T-cell (primary cell): ENCODE measurements at regions not wholly inside any gene's neighbourhood (a gene's known extent, or its start where the extent isn't known, plus 50 kb on each side); places are given as distances from the start of the nearest gene placed in this dataset.

ENCODE experiments used
- ATAC-seq, 4 experiments: fragments of 200-7000 bp in 3 of 4; fragments of 150-1000 bp in 1 of 4; cut with Tn5 transposase; replicated peaks in 1 of 4; 1 replicate in 3 of 4; 2 replicates in 1 of 4; pipeline ENCODE4 v1.10.0; 2021; ENCODE audit warnings: moderate library complexity in 3 of 4, mild to moderate bottlenecking in 2 of 4, moderate number of reproducible peaks in 1 of 4
- CTCF ChIA-PET, 2 donors: fragments of 300-600 bp; sonication (Branson Sonifier 250); formaldehyde crosslinking; loops; one replicate each; lab custom pipeline; 2022; ENCODE audit warnings: antibody characterized with exemption in 2 of 2; lab: Charles Lee
- POLR2A ChIA-PET, 2 donors: fragments of 300-600 bp; sonication (Branson Sonifier 250); formaldehyde crosslinking; loops; one replicate each; lab custom pipeline; 2022; ENCODE audit warnings: antibody characterized with exemption in 2 of 2; lab: Charles Lee
- DNase-seq, 35 experiments: peaks; one replicate each; pipeline versions ENCODE4 v3.0.0 to v3.0.0-alpha.2; 2013 to 2023
- H3K27ac ChIP-seq: one replicate; pipeline ENCODE4 v1.5.1; 2013; ENCODE audit warnings: low read length
- H3K27me3 ChIP-seq, 2 experiments: replicated peaks in 1 of 2; 1 replicate in 1 of 2; 2 replicates in 1 of 2; pipeline versions ENCODE4 v1.6.1 to v1.7.0; 2013; ENCODE audit warnings: low read length in 1 of 2, mixed read lengths in 1 of 2; ENCODE audit not compliant: control insufficient read depth in 2 of 2, insufficient read depth in 2 of 2; ENCODE audit errors: extremely low read depth in 1 of 2
- H3K36me3 ChIP-seq, 2 donors: 1 replicate in 1 of 2; 2 replicates in 1 of 2; pipeline versions ENCODE4 v1.6.1 to v1.7.0; 2013; ENCODE audit warnings: low read length in 1 of 2; ENCODE audit not compliant: control insufficient read depth in 2 of 2, insufficient read depth in 1 of 2; ENCODE audit errors: extremely low read depth in 1 of 2
- H3K4me1 ChIP-seq, 2 experiments: 1 replicate in 1 of 2; 2 replicates in 1 of 2; pipeline versions ENCODE4 v1.6.1 to v1.7.0; 2013; ENCODE audit warnings: low read length in 2 of 2, mixed read lengths in 1 of 2; ENCODE audit not compliant: insufficient read depth in 2 of 2, control insufficient read depth in 1 of 2; ENCODE audit errors: extremely low read depth in 1 of 2
- H3K4me3 ChIP-seq, 2 donors: 1 replicate in 1 of 2; 2 replicates in 1 of 2; pipeline versions ENCODE4 v1.5.1 to v1.7.0; 2013; ENCODE audit warnings: mild to moderate bottlenecking in 2 of 2, low read length in 1 of 2, moderate library complexity in 1 of 2; ENCODE audit not compliant: control insufficient read depth in 1 of 2; ENCODE audit errors: extremely low read depth in 1 of 2
- H3K9me3 ChIP-seq: 2 replicates; pipeline ENCODE4 v1.7.0; 2013
- H3K27ac Mint-ChIP-seq, 2 donors: one replicate each; pipeline ENCODE4 v1.8.0; 2020 to 2021; ENCODE audit warnings: mild to moderate bottlenecking in 2 of 2, mixed read lengths in 2 of 2
- H3K27me3 Mint-ChIP-seq, 2 donors: one replicate each; pipeline ENCODE4 v1.8.0; 2021 to 2022; ENCODE audit warnings: mixed read lengths in 2 of 2
- H3K36me3 Mint-ChIP-seq: one replicate; pipeline ENCODE4 v1.8.0; 2021; ENCODE audit warnings: mixed read lengths
- H3K4me1 Mint-ChIP-seq, 3 donors: one replicate each; pipeline ENCODE4 v1.8.0; 2020 to 2022; ENCODE audit warnings: mixed read lengths in 3 of 3, mild to moderate bottlenecking in 1 of 3
- H3K4me3 Mint-ChIP-seq, 3 donors: one replicate each; pipeline ENCODE4 v1.8.0; 2020 to 2022; ENCODE audit warnings: mild to moderate bottlenecking in 3 of 3, mixed read lengths in 3 of 3, moderate library complexity in 3 of 3
- H3K9me3 Mint-ChIP-seq, 3 donors: one replicate each; pipeline ENCODE4 v1.8.0; 2020 to 2022; ENCODE audit warnings: mixed read lengths in 3 of 3
- WGBS: methylation state at CpG from one replicate; pipeline ENCODE4 v1.1.5; 2013; ENCODE audit warnings: missing lambda C conversion rate; ENCODE audit not compliant: insufficient coverage; 5-methylcytosine and 5-hydroxymethylcytosine counted together

- Histone ChIP-seq H3K4me3 (no peak overlapping the region), H3K4me1 (no peaks in the 10 kb centered on the region), H3K9me3 (no peaks in the 10 kb centered on the region), H3K27me3 (no peaks in the 10 kb centered on the region), H3K36me3 (no peaks in the 10 kb centered on the region), H3K27ac (no peak overlapping the region)
- Mint-ChIP-seq H3K4me1 (peaks cover 4 to 6% (median 4%) of the 10 kb centered on the region in 3 donors), H3K27ac (no peak overlapping the region), H3K9me3 (peaks cover 3 to 14% (median 4%) of the 10 kb centered on the region in 3 donors), H3K4me3 (no peak overlapping the region), H3K36me3 (no peaks in the 10 kb centered on the region), H3K27me3 (peaks cover 3% of the 10 kb centered on the region in 2 donors)
- no peak for DNase-seq
- no CpG with 5 or more reads among the region's 1 CpG for WGBS
- POLR2A ChIA-PET = no interaction called here
- no peak for ATAC-seq
- CTCF ChIA-PET = interaction anchor here in 1 of 2 donors (0.6 kb wide), 1 partner anchor 1762 kb away, joined by 3 read pairs; no protein-coding TSS in a partner anchor
Observed at GRCh38 chr2:161059388-161059787, 100.8 kb upstream of the TANK start.

- Histone ChIP-seq H3K4me3 (no peak overlapping the region), H3K27me3 (no peaks in the 10 kb centered on the region), H3K4me1 (no peaks in the 10 kb centered on the region), H3K36me3 (no peaks in the 10 kb centered on the region), H3K27ac (no peak overlapping the region), H3K9me3 (no peaks in the 10 kb centered on the region)
- Mint-ChIP-seq H3K4me3 (no peak overlapping the region), H3K4me1 (peaks cover 4 to 6% (median 4%) of the 10 kb centered on the region in 3 donors), H3K27me3 (peaks cover 2 to 3% of the 10 kb centered on the region in 2 donors), H3K36me3 (no peaks in the 10 kb centered on the region), H3K27ac (no peak overlapping the region), H3K9me3 (peaks cover 0 to 4% (median 1%) of the 10 kb centered on the region in 3 donors)
- ATAC-seq (no peak), DNase-seq (no peak)
- ChIA-PET POLR2A (no interaction called here), CTCF (interaction anchor here (0.6 to 2.8 kb wide), 11 partner anchors 14 to 1297 kb away, joined by 3 to 15 read pairs (median 5); no protein-coding TSS in a partner anchor)
- no CpG with 5 or more reads among the region's 4 CpGs for WGBS
Observed at GRCh38 chr2:161061786-161062185, 98.4 kb upstream of the TANK start.

- Mint-ChIP-seq H3K27ac (no peak overlapping the region), H3K9me3 (no peaks in the 10 kb centered on the region), H3K4me1 (peaks cover 4 to 6% (median 4%) of the 10 kb centered on the region in 3 donors), H3K27me3 (no peaks in the 10 kb centered on the region), H3K4me3 (no peak overlapping the region), H3K36me3 (no peaks in the 10 kb centered on the region)
- peak; percentile 8 to 79 (median 47) for DNase-seq
- H3K27me3 ChIP-seq = no peaks in the 10 kb centered on the region
- no peaks in the 10 kb centered on the region for H3K4me1 ChIP-seq
- WGBS = 97% methylated on average over 3 of the region's 8 CpGs
- H3K27ac ChIP-seq = no peak overlapping the region
- POLR2A ChIA-PET = interaction anchor here (0.5 to 0.8 kb wide), 3 partner anchors 106 to 1320 kb away, joined by 3 to 4 read pairs (median 3); no protein-coding TSS in a partner anchor
- H3K9me3 ChIP-seq = no peaks in the 10 kb centered on the region
- CTCF ChIA-PET = interaction anchor here (0.6 to 3.8 kb wide), 34 partner anchors 8 to 974 kb away, joined by 3 to 22 read pairs (median 3); no protein-coding TSS in a partner anchor
- no peaks in the 10 kb centered on the region for H3K36me3 ChIP-seq
- no peak overlapping the region for H3K4me3 ChIP-seq
- peak; percentile 85 to 89 (median 88) for ATAC-seq
Observed at GRCh38 chr2:161063157-161063945, 96.9 kb upstream of the TANK start.

- H3K9me3 ChIP-seq = no peaks in the 10 kb centered on the region
- H3K36me3 ChIP-seq = no peaks in the 10 kb centered on the region
- no peaks in the 10 kb centered on the region for H3K36me3 Mint-ChIP-seq
- no CpG with 5 or more reads among the region's 2 CpGs for WGBS
- no peak overlapping the region for H3K4me3 ChIP-seq
- CTCF ChIA-PET = interaction anchor here (0.6 to 3.8 kb wide), 31 partner anchors 8 to 975 kb away, joined by 3 to 22 read pairs (median 3); no protein-coding TSS in a partner anchor
- H3K27me3 ChIP-seq = no peaks in the 10 kb centered on the region
- H3K27ac ChIP-seq = no peak overlapping the region
- no peak overlapping the region for H3K4me3 Mint-ChIP-seq
- H3K4me1 ChIP-seq = no peaks in the 10 kb centered on the region
- H3K27me3 Mint-ChIP-seq = no peaks in the 10 kb centered on the region
- no peak overlapping the region for H3K27ac Mint-ChIP-seq
- POLR2A ChIA-PET = interaction anchor here in 1 of 2 donors (0.5 to 0.8 kb wide), 2 partner anchors 106 to 1320 kb away, joined by 3 to 4 read pairs; no protein-coding TSS in a partner anchor
- peaks cover 4 to 6% (median 4%) of the 10 kb centered on the region in 3 donors for H3K4me1 Mint-ChIP-seq
- no peaks in the 10 kb centered on the region for H3K9me3 Mint-ChIP-seq
- DNase-seq (no peak), ATAC-seq (peak in 3 of 4 experiments; percentile 16 to 25 (median 20))
Observed at GRCh38 chr2:161063946-161064306, 96.3 kb upstream of the TANK start.

- Histone ChIP-seq H3K4me3 (no peak overlapping the region), H3K27me3 (no peaks in the 10 kb centered on the region), H3K27ac (no peak overlapping the region), H3K9me3 (no peaks in the 10 kb centered on the region), H3K4me1 (no peaks in the 10 kb centered on the region), H3K36me3 (no peaks in the 10 kb centered on the region)
- WGBS = no CpG with 5 or more reads among the region's 3 CpGs
- peaks cover 4 to 6% (median 4%) of the 10 kb centered on the region in 3 donors for H3K4me1 Mint-ChIP-seq
- H3K36me3 Mint-ChIP-seq = no peaks in the 10 kb centered on the region
- no peak overlapping the region for H3K4me3 Mint-ChIP-seq
- no peaks in the 10 kb centered on the region for H3K27me3 Mint-ChIP-seq
- ATAC-seq = no peak
- ChIA-PET POLR2A (no interaction called here), CTCF (interaction anchor here in 1 of 2 donors (0.5 kb wide), 1 partner anchor 1227 kb away, joined by 3 read pairs; no protein-coding TSS in a partner anchor)
- H3K9me3 Mint-ChIP-seq = no peaks in the 10 kb centered on the region
- no peak for DNase-seq
- H3K27ac Mint-ChIP-seq = no peak overlapping the region
Observed at GRCh38 chr2:161067846-161068350, 92.3 kb upstream of the TANK start.

GRCh38 chr2:161068670-161069069 is 91.6 kb upstream of the TANK start:
- Histone ChIP-seq H3K4me3 (no peak overlapping the region), H3K36me3 (no peaks in the 10 kb centered on the region), H3K9me3 (no peaks in the 10 kb centered on the region), H3K27ac (no peak overlapping the region), H3K4me1 (no peaks in the 10 kb centered on the region), H3K27me3 (no peaks in the 10 kb centered on the region)
- ATAC-seq (no peak), DNase-seq (no peak)
- Mint-ChIP-seq H3K27me3 (no peaks in the 10 kb centered on the region), H3K4me1 (peaks cover 2 to 6% (median 3%) of the 10 kb centered on the region in 3 donors), H3K36me3 (no peaks in the 10 kb centered on the region), H3K27ac (no peak overlapping the region), H3K4me3 (no peak overlapping the region), H3K9me3 (no peaks in the 10 kb centered on the region)
- ChIA-PET CTCF (interaction anchor here in 1 of 2 donors (0.6 kb wide), 1 partner anchor 1979 kb away, joined by 3 read pairs; no protein-coding TSS in a partner anchor), POLR2A (interaction anchor here in 1 of 2 donors (0.6 kb wide), 1 partner anchor 76 kb away, joined by 3 read pairs; no protein-coding TSS in a partner anchor)
- no CpG with 5 or more reads among the region's 1 CpG for WGBS
